Thoracic aorta (tissue), 2 donors: ENCODE measurements at regions not wholly inside any gene's neighbourhood (a gene's known extent, or its start where the extent isn't known, plus 50 kb on each side); places are given as distances from the start of the nearest gene placed in this dataset.
"Not testable (repeated sequence)": the region's sequence is repeated elsewhere in the genome, so short reads cannot be mapped to it uniquely, and the experiment has no call there.

Experiments used
- ATAC-seq: fragments of 150-250 bp; one replicate; pipeline ENCODE4 v1.8.0; 2017; ENCODE audit warnings: low read depth; ENCODE audit not compliant: insufficient number of reproducible peaks, low FRiP score
- DNase-seq: peaks from one replicate; pipeline ENCODE4 v3.0.0-alpha.2; 2020; ENCODE audit warnings: low spot score
- H3K27ac ChIP-seq, 2 donors: fragments of 200-600 bp; sonication (generic); 1 replicate in 1 of 2; 2 replicates in 1 of 2; pipeline ENCODE4 v1.5.1; 2016; ENCODE audit warnings: mild to moderate bottlenecking in 2 of 2, moderate library complexity in 2 of 2
- H3K27me3 ChIP-seq: fragments of 200-600 bp; sonication (generic); replicated peaks from 2 replicates; pipeline ENCODE4 v1.6.0; 2016; ENCODE audit warnings: mild to moderate bottlenecking; ENCODE audit not compliant: insufficient read depth
- H3K36me3 ChIP-seq: fragments of 200-600 bp; sonication (generic); one replicate; pipeline ENCODE4 v1.5.1; 2016
- H3K4me1 ChIP-seq, 2 donors: fragments of 200-600 bp; sonication (generic); 1 replicate in 1 of 2; 2 replicates in 1 of 2; pipeline versions ENCODE4 v1.5.1 to v1.6.0; 2016; ENCODE audit warnings: low read depth in 2 of 2, mild to moderate bottlenecking in 1 of 2; ENCODE audit not compliant: control insufficient read depth in 1 of 2
- H3K4me3 ChIP-seq: fragments of 200-600 bp; sonication (generic); 2 replicates; pipeline ENCODE4 v1.5.1; 2016; ENCODE audit warnings: mild to moderate bottlenecking
- H3K9me3 ChIP-seq: fragments of 200-600 bp; sonication (generic); 2 replicates; pipeline ENCODE4 v1.5.1; 2016
- TF ChIP-seq, protein P1 (sequence below): fragments of 200-600 bp; sonication (generic); IDR thresholded peaks from one replicate; pipeline ENCODE4 v1.5.1; 2019; ENCODE audit warnings: antibody characterized with exemption

DNA sequence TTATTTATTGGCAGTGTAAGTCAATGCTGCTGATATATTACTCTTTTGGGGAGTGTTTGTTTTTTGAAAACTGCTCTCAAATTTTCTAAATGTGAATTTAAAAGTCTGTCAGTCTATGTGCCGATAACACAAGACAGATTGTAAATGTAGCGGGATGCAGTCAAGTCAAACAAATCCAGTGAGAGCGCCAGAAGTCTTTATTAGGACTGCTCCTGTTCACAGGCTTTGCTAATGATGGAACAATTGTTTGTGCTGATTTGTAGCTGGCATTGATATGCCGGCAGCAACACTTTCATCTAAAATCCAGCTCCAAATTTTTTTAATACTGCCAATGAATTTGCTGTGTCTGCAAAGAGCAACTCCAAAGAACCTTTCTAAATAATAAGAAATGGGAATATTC, 78.7 kb upstream of the TET2 start:
- ATAC-seq, result no peak
- Histone ChIP-seq H3K4me1 (no peaks in the 10 kb centered on the region), H3K27me3 (no peaks in the 10 kb centered on the region), H3K9me3 (no peaks in the 10 kb centered on the region), H3K27ac (no peak overlapping the region), H3K4me3 (no peak overlapping the region), H3K36me3 (no peaks in the 10 kb centered on the region)
- TF ChIP-seq, protein P1, sequence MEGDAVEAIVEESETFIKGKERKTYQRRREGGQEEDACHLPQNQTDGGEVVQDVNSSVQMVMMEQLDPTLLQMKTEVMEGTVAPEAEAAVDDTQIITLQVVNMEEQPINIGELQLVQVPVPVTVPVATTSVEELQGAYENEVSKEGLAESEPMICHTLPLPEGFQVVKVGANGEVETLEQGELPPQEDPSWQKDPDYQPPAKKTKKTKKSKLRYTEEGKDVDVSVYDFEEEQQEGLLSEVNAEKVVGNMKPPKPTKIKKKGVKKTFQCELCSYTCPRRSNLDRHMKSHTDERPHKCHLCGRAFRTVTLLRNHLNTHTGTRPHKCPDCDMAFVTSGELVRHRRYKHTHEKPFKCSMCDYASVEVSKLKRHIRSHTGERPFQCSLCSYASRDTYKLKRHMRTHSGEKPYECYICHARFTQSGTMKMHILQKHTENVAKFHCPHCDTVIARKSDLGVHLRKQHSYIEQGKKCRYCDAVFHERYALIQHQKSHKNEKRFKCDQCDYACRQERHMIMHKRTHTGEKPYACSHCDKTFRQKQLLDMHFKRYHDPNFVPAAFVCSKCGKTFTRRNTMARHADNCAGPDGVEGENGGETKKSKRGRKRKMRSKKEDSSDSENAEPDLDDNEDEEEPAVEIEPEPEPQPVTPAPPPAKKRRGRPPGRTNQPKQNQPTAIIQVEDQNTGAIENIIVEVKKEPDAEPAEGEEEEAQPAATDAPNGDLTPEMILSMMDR, result no peak
- DNase-seq, result no peak

DNA sequence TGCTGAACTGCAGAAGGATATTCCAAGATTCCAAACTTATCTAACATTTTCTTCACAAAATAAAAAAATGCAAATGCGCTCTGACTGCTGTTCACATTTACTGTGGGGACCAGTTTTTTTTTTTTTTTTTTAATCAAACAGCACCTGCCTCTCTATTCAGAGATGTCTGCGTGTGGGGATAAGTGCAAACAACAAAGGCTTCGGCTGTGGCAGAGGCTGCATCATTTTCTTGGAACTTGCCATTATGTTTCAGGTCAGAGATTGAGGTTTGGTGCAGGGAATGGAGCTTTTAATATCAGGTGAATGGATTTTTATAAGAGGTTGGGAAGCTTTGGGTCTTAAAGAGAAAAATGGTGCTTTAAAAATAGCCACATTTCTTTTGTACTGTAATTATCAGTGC, 78.2 kb upstream of the TET2 start:
- Histone ChIP-seq H3K27me3 (no peaks in the 10 kb centered on the region), H3K4me3 (no peak overlapping the region), H3K4me1 (no peaks in the 10 kb centered on the region), H3K9me3 (no peaks in the 10 kb centered on the region), H3K27ac (no peak overlapping the region), H3K36me3 (no peaks in the 10 kb centered on the region)
- ATAC-seq, result no peak
- TF ChIP-seq, protein P1, result no peak
- no peak for DNase-seq

DNA sequence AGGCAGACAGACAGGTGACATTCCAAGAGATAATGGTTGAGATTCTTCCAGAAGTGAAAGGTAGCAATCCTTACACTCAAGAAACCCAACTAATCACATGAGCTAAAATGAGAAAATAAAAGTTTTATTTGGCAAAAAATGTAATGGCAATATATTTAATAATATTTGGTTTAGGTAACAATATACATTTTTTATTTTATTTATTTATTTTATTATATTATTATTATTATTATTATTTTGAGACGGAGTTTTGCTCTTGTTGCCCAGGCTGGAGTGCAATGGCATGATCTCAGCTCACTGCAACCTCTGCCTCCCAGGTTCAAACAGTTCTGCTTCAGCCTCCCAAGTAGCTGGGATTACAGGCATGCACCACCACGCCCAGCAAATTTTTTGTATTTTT, 74.6 kb upstream of the TET2 start:
- not testable (repeated sequence) for H3K36me3 ChIP-seq, ATAC-seq, H3K27me3 ChIP-seq, DNase-seq, H3K27ac ChIP-seq, H3K4me3 ChIP-seq, H3K9me3 ChIP-seq, H3K4me1 ChIP-seq

DNA sequence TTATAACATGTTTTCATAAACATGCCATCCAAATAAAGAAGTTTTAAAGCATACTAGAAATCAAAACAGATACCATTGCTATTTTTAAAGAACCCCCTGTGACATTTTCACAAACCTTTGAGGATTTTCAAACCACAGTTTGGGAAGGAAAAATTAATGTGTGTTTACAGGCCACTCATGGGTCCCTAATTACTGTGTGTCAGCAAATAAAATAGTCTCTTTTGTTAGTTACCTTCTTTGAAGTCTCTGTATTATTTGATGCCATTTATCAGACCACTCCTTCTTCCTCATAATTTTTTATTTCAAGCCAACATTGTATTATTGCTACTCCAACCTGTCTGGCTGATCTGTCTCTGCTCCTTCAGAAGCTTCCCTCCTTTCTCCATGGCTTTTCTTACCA, 72.6 kb upstream of the TET2 start:
- H3K4me1 ChIP-seq, result no peaks in the 10 kb centered on the region
- DNase-seq, result no peak
- ATAC-seq, result no peak
- no peak overlapping the region for H3K4me3 ChIP-seq
- no peaks in the 10 kb centered on the region for H3K27me3 ChIP-seq
- no peaks in the 10 kb centered on the region for H3K9me3 ChIP-seq
- TF ChIP-seq, protein P1, result no peak
- no peaks in the 10 kb centered on the region for H3K36me3 ChIP-seq
- H3K27ac ChIP-seq, result no peak overlapping the region

DNA sequence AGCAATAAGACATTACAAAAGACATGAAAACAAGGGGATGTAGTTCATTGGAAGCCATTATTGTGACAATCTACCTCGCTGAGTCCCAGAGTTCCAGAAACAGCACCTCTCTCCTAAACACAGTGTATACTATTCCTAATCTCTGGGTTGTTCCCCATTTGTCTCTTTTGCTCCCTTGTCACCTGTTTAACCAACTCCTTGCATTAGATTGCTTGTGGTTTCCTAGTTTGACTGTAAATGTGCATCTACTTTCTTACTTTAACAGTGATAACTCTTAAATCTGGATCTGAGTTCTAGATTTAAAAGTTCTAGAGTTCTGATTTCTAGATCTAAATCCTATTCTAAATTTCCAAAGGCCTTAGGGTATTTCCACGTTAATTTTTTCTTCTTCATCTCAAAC, 71.6 kb upstream of the TET2 start:
- ATAC-seq, result no peak
- H3K36me3 ChIP-seq, result no peaks in the 10 kb centered on the region

More for the DNA sequence above, 71.6 kb upstream of the TET2 start:
- Histone ChIP-seq H3K4me1 (no peaks in the 10 kb centered on the region), H3K27ac (no peak overlapping the region), H3K9me3 (no peaks in the 10 kb centered on the region), H3K27me3 (no peaks in the 10 kb centered on the region), H3K4me3 (no peak overlapping the region)
- TF ChIP-seq, protein P1, result no peak
- DNase-seq, result no peak
